ENCODE measurements at regions not wholly inside any gene's neighbourhood (a gene's known extent, or its start where the extent isn't known, plus 50 kb on each side); places are given as distances from the start of the nearest gene placed in this dataset.

DNA sequence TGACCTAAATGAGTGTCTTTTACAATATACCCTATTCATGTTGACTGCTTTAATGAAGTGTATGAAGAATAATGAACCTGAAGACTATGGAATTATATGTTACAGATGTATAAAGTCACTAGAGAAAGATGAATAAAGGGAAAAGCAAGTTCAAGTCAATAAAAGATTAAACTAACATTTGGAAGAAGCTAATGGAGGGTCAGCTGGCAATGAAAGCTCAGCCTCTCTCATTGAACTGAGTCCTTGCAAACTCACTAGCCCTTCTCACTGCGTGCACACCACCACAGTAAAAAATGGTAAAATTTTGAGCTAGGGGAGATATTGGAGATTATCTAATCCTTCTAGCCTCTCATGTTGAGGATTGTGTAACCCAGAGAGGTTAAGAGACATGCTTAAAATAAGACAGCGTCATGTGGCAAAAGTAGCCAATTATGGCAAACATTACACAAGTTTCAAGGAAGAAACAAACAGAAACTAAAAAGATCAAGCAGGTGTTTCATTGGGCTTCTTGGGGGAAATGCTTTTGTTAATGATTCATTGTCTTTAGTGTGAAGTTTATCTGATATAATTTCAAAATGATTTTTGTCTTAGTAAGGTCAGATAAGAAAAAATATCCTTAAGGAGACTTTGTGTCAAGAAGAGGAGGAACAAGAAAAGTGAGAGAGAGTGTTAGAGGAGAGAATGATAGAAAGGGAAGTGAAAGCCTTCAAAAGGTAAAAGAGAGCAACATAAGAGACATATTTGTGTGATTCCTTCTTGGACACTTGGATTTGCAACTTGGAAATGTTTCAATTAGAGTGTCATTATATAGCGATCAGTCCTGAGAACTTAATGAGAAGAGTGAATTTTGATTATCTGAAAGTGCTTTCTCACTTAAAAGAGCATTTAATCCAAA lies 893.7 kb upstream of the FAM98A start:
- TF ChIP-seq, protein P1, sequence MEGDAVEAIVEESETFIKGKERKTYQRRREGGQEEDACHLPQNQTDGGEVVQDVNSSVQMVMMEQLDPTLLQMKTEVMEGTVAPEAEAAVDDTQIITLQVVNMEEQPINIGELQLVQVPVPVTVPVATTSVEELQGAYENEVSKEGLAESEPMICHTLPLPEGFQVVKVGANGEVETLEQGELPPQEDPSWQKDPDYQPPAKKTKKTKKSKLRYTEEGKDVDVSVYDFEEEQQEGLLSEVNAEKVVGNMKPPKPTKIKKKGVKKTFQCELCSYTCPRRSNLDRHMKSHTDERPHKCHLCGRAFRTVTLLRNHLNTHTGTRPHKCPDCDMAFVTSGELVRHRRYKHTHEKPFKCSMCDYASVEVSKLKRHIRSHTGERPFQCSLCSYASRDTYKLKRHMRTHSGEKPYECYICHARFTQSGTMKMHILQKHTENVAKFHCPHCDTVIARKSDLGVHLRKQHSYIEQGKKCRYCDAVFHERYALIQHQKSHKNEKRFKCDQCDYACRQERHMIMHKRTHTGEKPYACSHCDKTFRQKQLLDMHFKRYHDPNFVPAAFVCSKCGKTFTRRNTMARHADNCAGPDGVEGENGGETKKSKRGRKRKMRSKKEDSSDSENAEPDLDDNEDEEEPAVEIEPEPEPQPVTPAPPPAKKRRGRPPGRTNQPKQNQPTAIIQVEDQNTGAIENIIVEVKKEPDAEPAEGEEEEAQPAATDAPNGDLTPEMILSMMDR (IDR thresholded peaks at IDR 0.05; ENCODE audit: insufficient read depth, low read depth, low read length, missing control alignments), result no peak

DNA sequence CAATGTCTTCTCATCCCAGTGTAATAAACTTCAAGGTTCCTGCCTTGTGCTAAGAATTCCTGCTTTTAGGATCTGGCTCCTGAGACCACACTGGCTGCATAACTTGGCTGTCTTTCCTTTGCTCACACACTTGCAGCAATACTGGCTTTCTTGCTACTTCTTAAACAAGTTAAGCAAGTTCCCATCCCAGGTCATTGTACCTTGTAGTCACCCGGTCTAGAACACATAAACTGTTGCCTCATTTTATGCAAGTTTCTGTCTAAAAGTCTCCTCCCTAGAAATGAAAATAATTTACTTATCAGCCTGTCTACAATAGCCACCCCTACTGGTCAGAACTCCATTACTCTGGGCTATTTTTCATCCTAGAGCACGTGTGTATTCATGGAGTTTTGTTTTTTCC lies 887.9 kb upstream of the FAM98A start:
- TF ChIP-seq, protein P1 (IDR thresholded peaks at IDR 0.05; ENCODE audit: insufficient read depth, low read depth, low read length, missing control alignments), result no peak
- peak; percentile 52 for DNase-seq (ENCODE audit: low read depth)

More for the DNA sequence above, 893.7 kb upstream of the FAM98A start:
- DNase-seq (ENCODE audit: low read depth), result peak; percentile 10
- H3K4me3 ChIP-seq (ENCODE audit: low read length), result no peak overlapping the region

DNA sequence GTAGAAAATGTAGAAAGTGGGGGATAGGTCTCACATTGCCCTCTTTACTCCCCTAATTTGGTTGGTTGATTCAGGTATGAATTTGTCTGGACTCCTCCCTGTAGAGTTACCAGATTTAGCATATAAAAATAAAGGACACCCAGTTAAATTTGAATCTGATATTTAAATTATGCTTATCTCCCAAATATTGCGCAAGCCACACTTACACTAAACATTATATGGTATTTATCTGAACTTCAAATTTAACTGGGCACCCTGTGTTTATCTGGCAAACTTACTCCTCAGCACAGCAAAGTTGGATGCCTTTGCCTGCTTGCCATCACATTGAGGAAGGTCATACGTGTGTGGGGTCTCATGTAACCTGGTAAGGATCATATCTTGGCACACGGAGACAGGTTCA lies 882.4 kb upstream of the FAM98A start:
- TF ChIP-seq, protein P1 (IDR thresholded peaks at IDR 0.05; ENCODE audit: insufficient read depth, low read depth, low read length, missing control alignments), result no peak
- DNase-seq (ENCODE audit: low read depth), result no peak

More for the DNA sequence above, 887.9 kb upstream of the FAM98A start:
- no peak overlapping the region for H3K4me3 ChIP-seq (ENCODE audit: low read length)

DNA sequence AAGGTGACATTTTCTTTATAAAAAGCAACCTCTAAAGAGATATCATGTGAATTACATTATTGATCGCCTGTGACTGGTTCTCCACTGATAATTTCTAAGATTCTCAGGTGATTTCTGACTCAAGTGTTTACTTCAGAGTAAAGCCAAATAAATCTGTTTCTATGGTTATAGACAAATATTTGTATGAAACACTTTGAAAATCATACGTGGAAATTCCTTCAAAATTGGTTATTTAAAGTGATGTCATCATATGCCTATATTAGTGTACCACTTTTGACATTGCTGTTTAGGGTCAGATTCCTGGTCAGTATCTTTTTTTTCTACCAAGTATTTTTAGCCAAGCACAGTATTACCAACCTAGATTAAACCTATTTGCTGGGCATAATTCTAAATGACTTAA lies 881.3 kb upstream of the FAM98A start:
- no peak for DNase-seq (ENCODE audit: low read depth)
- TF ChIP-seq, protein P1 (IDR thresholded peaks at IDR 0.05; ENCODE audit: insufficient read depth, low read depth, low read length, missing control alignments), result no peak
- no peak overlapping the region for H3K4me3 ChIP-seq (ENCODE audit: low read length)

More for the DNA sequence above, 882.4 kb upstream of the FAM98A start:
- no peak overlapping the region for H3K4me3 ChIP-seq (ENCODE audit: low read length)

DNA sequence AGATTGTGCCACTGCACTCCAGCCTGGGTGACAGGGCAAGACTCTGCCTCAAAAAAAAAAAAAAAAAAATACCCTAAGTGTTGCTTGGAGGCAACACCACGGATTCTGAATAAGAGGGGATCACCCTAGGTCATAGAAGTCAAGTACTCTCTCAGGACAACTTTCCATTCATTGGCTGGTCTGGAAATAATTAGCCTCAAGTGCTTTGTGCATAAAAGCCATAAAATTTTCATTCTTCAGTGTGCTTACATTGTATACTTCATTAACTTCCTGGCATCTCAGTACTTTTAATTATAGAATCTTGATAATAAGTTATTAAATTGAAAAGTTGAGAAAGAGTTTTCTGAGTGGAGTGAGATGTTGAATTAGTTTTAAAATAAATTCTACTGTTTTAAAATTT lies 876.1 kb upstream of the FAM98A start:
- TF ChIP-seq, protein P1 (IDR thresholded peaks at IDR 0.05; ENCODE audit: insufficient read depth, low read depth, low read length, missing control alignments), result no peak
- DNase-seq (ENCODE audit: low read depth), result no peak
- H3K4me3 ChIP-seq (ENCODE audit: low read length), result no peak overlapping the region

DNA sequence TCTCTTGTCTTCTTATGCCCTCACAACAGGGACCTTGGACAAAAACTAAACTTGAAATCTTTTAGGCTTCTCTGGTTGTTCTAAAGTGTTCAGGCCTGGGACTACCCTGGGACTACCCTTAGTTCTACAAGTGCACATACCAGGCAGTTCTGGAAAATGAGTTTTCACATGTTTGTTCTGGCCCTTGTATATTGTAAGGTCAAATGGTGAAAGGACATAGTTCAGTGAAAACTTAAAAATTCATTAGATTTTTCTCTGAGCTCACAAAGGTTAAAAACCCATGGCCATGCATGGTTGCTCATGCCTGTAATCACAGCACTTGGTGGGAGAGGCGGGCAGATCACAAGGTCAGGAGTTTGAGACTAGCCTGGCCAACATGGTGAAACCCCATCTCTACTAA lies 875.5 kb upstream of the FAM98A start:
- H3K4me3 ChIP-seq (ENCODE audit: low read length), result no peak overlapping the region
- TF ChIP-seq, protein P1 (IDR thresholded peaks at IDR 0.05; ENCODE audit: insufficient read depth, low read depth, low read length, missing control alignments), result no peak
- no peak for DNase-seq (ENCODE audit: low read depth)
